Right atrium auricular region (tissue), 2 donors: ENCODE measurements at regions not wholly inside any gene's neighbourhood (a gene's known extent, or its start where the extent isn't known, plus 50 kb on each side); places are given as distances from the start of the nearest gene placed in this dataset.

Source experiments
- DNase-seq: peaks from one replicate; pipeline ENCODE4 v3.0.0-alpha.2; 2019; ENCODE audit warnings: low spot score
- H3K27ac ChIP-seq, 2 donors: fragments of 200-600 bp; sonication (generic); 1 replicate in 1 of 2; 2 replicates in 1 of 2; pipeline ENCODE4 v1.5.1; 2016 to 2019
- H3K27me3 ChIP-seq, 2 donors: fragments of 200-600 bp; sonication (generic); one replicate each; pipeline versions ENCODE4 v1.5.1 to v1.6.0; 2017 to 2019
- H3K36me3 ChIP-seq: fragments of 200-600 bp; sonication (generic); one replicate; pipeline ENCODE4 v1.5.1; 2016
- H3K4me1 ChIP-seq, 2 donors: fragments of 200-600 bp; sonication (generic); one replicate each; pipeline versions ENCODE4 v1.5.1 to v1.6.0; 2017 to 2019
- H3K4me3 ChIP-seq, 2 donors: fragments of 200-600 bp; sonication (generic); 1 replicate in 1 of 2; 2 replicates in 1 of 2; pipeline ENCODE4 v1.5.1; 2017 to 2019; ENCODE audit warnings: mild to moderate bottlenecking in 1 of 2, moderate library complexity in 1 of 2
- H3K9me3 ChIP-seq, 2 donors: fragments of 200-600 bp; sonication (generic); one replicate each; pipeline ENCODE4 v1.5.1; 2019
- TF ChIP-seq, protein P1 (sequence below), 2 donors: fragments of 200-600 bp; sonication (generic); IDR thresholded peaks; one replicate each; pipeline ENCODE4 v1.5.1; 2019; ENCODE audit warnings: antibody characterized with exemption in 2 of 2

DNA sequence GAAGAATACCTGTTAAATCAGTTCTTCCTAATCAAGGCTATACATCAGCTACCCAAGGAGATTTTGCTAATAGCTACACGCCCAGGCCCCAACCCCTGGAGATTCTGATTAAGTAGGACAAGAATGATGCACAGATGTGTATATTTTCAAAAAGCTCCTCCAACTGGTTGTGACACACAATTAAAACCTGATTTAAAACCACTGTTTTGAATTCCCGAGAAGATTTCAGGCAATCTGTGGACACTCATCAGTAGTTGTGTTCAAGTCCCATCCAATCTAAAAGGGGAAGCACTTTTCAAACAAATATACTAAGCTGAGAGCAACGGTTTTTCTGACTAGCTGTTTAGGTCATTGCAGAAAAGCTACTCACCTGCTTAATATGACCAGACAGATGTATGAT is 118.9 kb upstream of the NHSL1 start:
- no peak overlapping the region for H3K4me3 ChIP-seq
- no peak overlapping the region for H3K27ac ChIP-seq
- TF ChIP-seq, protein P1, sequence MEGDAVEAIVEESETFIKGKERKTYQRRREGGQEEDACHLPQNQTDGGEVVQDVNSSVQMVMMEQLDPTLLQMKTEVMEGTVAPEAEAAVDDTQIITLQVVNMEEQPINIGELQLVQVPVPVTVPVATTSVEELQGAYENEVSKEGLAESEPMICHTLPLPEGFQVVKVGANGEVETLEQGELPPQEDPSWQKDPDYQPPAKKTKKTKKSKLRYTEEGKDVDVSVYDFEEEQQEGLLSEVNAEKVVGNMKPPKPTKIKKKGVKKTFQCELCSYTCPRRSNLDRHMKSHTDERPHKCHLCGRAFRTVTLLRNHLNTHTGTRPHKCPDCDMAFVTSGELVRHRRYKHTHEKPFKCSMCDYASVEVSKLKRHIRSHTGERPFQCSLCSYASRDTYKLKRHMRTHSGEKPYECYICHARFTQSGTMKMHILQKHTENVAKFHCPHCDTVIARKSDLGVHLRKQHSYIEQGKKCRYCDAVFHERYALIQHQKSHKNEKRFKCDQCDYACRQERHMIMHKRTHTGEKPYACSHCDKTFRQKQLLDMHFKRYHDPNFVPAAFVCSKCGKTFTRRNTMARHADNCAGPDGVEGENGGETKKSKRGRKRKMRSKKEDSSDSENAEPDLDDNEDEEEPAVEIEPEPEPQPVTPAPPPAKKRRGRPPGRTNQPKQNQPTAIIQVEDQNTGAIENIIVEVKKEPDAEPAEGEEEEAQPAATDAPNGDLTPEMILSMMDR (IDR thresholded peaks at IDR 0.05), result no peak
- H3K27me3 ChIP-seq, result no peaks in the 10 kb centered on the region
- DNase-seq, result no peak
- H3K36me3 ChIP-seq, result no peaks in the 10 kb centered on the region
- no peaks in the 10 kb centered on the region for H3K4me1 ChIP-seq
- no peaks in the 10 kb centered on the region for H3K9me3 ChIP-seq

DNA sequence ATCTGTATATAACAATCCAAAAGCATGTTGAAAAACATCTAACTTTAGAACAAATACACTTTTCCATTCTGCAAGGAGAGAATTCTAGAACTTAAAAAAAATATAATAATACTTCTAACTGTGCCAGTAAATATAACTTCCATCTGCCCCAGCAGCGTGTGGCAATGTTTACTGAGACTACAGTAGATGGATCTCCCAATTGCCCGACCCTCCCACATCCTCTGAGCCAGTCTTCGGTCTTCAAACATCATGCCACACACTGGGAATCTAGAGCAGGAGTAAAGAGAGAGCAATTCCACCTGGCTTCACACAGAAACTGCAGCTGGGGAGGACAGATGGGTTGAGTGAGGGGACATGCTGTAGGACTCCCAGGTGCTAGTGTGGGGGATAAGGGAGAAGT is 121.3 kb upstream of the NHSL1 start:
- no peaks in the 10 kb centered on the region for H3K36me3 ChIP-seq
- no peak for DNase-seq
- H3K27ac ChIP-seq, result no peak overlapping the region
- H3K4me3 ChIP-seq, result no peak overlapping the region
- no peaks in the 10 kb centered on the region for H3K27me3 ChIP-seq
- TF ChIP-seq, protein P1 (IDR thresholded peaks at IDR 0.05), result no peak
- H3K9me3 ChIP-seq, result no peaks in the 10 kb centered on the region
- no peaks in the 10 kb centered on the region for H3K4me1 ChIP-seq

DNA sequence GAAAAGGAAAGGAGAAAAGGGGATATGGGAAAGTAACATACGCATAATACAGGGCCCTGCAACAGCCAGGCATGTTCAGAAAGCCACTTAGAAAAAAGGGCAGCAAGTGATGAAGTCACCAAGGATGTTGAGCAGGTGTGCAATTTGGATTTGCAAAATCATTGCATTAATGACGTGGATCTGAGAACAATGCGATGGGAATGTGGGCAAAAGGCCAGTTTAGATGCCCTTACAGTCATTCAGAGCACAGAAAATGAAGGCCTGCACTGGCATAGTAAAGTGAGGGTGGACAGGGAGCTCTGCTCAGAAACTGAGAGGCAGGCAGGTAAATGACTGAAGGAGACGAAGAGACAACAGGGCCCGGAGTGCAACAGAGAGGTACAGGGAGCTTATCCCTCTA is 123.7 kb upstream of the NHSL1 start:
- H3K36me3 ChIP-seq, result no peaks in the 10 kb centered on the region
- no peak overlapping the region for H3K27ac ChIP-seq
- no peak overlapping the region for H3K4me3 ChIP-seq
- H3K27me3 ChIP-seq, result no peaks in the 10 kb centered on the region
- TF ChIP-seq, protein P1 (IDR thresholded peaks at IDR 0.05), result no peak
- H3K9me3 ChIP-seq, result no peaks in the 10 kb centered on the region
- no peaks in the 10 kb centered on the region for H3K4me1 ChIP-seq
- no peak for DNase-seq

DNA sequence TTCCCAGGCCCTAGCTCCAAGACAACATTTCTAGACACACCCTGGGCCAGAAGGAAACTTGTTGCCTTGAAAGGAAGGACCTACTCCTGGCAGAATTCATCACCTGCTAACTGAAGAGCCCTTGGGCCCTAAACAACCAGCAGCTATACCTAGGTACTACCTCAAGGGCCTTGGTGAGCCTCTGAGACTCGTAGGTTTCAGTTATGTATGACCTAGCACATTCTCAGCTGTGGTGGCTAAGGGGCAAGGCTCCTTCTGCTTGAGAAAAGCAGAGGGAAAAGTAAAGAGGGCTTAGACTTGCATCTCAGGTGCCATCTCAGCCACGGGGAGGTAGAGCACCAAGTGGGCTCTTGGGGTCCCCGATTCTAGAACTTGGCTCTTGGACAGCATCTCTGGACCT is 132.3 kb upstream of the NHSL1 start:
- Histone ChIP-seq H3K27ac (no peak overlapping the region), H3K4me1 (no peaks in the 10 kb centered on the region), H3K4me3 (no peak overlapping the region), H3K36me3 (no peaks in the 10 kb centered on the region), H3K9me3 (no peaks in the 10 kb centered on the region), H3K27me3 (no peaks in the 10 kb centered on the region)
- no peak for DNase-seq
- TF ChIP-seq, protein P1 (IDR thresholded peaks at IDR 0.05), result no peak

DNA sequence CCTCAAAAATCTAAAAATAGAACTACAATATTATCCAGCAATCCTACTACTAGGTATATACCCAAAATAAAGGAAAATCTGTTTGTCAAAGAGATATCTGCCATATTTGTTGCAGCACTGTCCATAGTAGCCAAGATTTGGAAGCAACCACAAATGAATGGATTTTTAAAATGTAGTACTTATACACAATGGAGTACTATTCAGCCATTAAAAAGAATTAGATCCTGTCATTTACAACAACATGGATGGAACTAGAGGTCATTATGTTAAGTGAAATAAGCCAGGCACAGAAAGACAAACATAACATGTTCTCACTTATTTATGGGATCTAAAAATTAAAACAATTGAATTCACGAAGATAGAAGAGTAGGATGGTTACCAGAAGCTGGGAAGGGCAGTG is 135.7 kb upstream of the CCDC28A start:
- TF ChIP-seq, protein P1 (IDR thresholded peaks at IDR 0.05), result no peak
- Histone ChIP-seq H3K9me3 (no peaks in the 10 kb centered on the region), H3K4me3 (no peak overlapping the region), H3K27ac (no peak overlapping the region), H3K36me3 (no peaks in the 10 kb centered on the region), H3K4me1 (no peaks in the 10 kb centered on the region), H3K27me3 (no peaks in the 10 kb centered on the region)
- DNase-seq, result no peak

DNA sequence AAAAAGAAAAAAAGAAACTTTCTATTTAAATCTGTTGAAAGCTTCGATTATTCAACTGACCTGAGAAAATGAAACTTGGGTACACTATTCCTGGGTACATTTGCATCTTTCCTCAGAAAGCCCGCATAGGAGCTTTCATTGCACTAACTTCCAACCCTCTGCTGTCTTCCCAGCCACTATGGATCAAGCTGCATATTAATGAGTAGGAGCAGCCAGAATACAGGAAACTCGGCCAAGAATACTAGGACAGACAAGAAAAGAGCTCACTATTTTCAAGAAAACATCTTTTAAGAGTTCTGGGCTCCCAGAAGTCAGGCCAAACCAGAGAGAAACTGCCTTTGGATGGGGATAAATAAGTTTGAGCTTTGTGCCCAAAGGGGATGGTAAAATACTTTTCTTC is 135.0 kb upstream of the CCDC28A start:
- no peak for DNase-seq
- H3K36me3 ChIP-seq, result no peaks in the 10 kb centered on the region
- no peak overlapping the region for H3K4me3 ChIP-seq
- H3K9me3 ChIP-seq, result no peaks in the 10 kb centered on the region
- no peaks in the 10 kb centered on the region for H3K27me3 ChIP-seq
- no peaks in the 10 kb centered on the region for H3K4me1 ChIP-seq
- no peak overlapping the region for H3K27ac ChIP-seq
- TF ChIP-seq, protein P1 (IDR thresholded peaks at IDR 0.05), result no peak
